Neural progenitor cell (in vitro differentiated cells): ENCODE measurements at regions not wholly inside any gene's neighbourhood (a gene's known extent, or its start where the extent isn't known, plus 50 kb on each side); places are given as distances from the start of the nearest gene placed in this dataset.

Experiments
- CTCF ChIP-seq: fragments of 200-600 bp; sonication (generic); IDR thresholded peaks from 2 replicates; pipeline ENCODE4 v1.5.1; 2017; ENCODE audit warnings: antibody characterized with exemption, mild to moderate bottlenecking
- EZH2 ChIP-seq: fragments of 200-600 bp; sonication (generic); IDR thresholded peaks from 2 replicates; pipeline ENCODE4 v1.6.1; 2017; ENCODE audit warnings: antibody characterized with exemption, mild to moderate bottlenecking, moderate library complexity

GRCh38 chr12:67887065-67887464 lies 102.2 kb upstream of the IFNG-AS1 start:
- TF ChIP-seq CTCF (no peak), EZH2 (no peak)
